NCI-H2081 treated with DMSO at 0.1 percent for 48 hours (cell line): ENCODE measurements at regions not wholly inside any gene's neighbourhood (a gene's known extent, or its start where the extent isn't known, plus 50 kb on each side); places are given as distances from the start of the nearest gene placed in this dataset.

Experiments
- DNase-seq: peaks from one replicate; lab custom pipeline; 2025; lab: John Stamatoyannopoulos, UW

GRCh38 chr17:65444049-65444448 lies 117.4 kb downstream of the AXIN2 start:
- DNase-seq, result no peak

- DNase-seq, result no peak
Observed at GRCh38 chr17:65442691-65443090, 118.8 kb downstream of the AXIN2 start.

- DNase-seq, result no peak
Observed at GRCh38 chr17:65442250-65442649, 119.2 kb downstream of the AXIN2 start.

GRCh38 chr17:65441053-65441605 lies 120.3 kb downstream of the AXIN2 start:
- DNase-seq, result no peak

GRCh38 chr17:65438708-65439294 lies 122.6 kb downstream of the AXIN2 start:
- DNase-seq, result no peak

- no peak for DNase-seq
Observed at GRCh38 chr17:65438173-65438572, 123.3 kb downstream of the AXIN2 start.

GRCh38 chr17:65436871-65437270 lies 124.6 kb downstream of the AXIN2 start:
- no peak for DNase-seq

GRCh38 chr17:65434878-65435277 lies 126.6 kb downstream of the AXIN2 start:
- DNase-seq, result no peak

GRCh38 chr17:65434251-65434650 lies 127.2 kb downstream of the AXIN2 start:
- DNase-seq, result no peak

GRCh38 chr17:65433592-65433991 lies 127.9 kb downstream of the AXIN2 start:
- DNase-seq, result no peak

- DNase-seq, result no peak
Observed at GRCh38 chr17:65433157-65433556, 128.3 kb downstream of the AXIN2 start.

- DNase-seq, result no peak
Observed at GRCh38 chr17:65431116-65431515, 130.3 kb downstream of the AXIN2 start.

- DNase-seq, result no peak
Observed at GRCh38 chr17:65430209-65430833, 131.1 kb downstream of the AXIN2 start.

GRCh38 chr17:65423346-65424140 lies 137.9 kb downstream of the AXIN2 start:
- no peak for DNase-seq

- no peak for DNase-seq
Observed at GRCh38 chr17:65418622-65419021, 142.8 kb downstream of the AXIN2 start.

- DNase-seq, result no peak
Observed at GRCh38 chr17:65417406-65418221, 143.8 kb downstream of the AXIN2 start.

GRCh38 chr17:65415991-65416390 lies 145.5 kb downstream of the AXIN2 start:
- no peak for DNase-seq

- DNase-seq, result no peak
Observed at GRCh38 chr17:65413390-65413789, 148.1 kb downstream of the AXIN2 start.

GRCh38 chr17:65409381-65409780 lies 152.1 kb downstream of the AXIN2 start:
- no peak for DNase-seq

GRCh38 chr17:65408050-65408449 lies 153.4 kb downstream of the AXIN2 start:
- no peak for DNase-seq

- DNase-seq, result no peak
Observed at GRCh38 chr17:65407017-65407416, 154.4 kb downstream of the AXIN2 start.

- DNase-seq, result no peak
Observed at GRCh38 chr17:65406552-65406951, 154.9 kb downstream of the AXIN2 start.
